GM13977 (cell line): ENCODE measurements at regions not wholly inside any gene's neighbourhood (a gene's known extent, or its start where the extent isn't known, plus 50 kb on each side); places are given as distances from the start of the nearest gene placed in this dataset.

Experiments
- DNase-seq: peaks from one replicate; pipeline ENCODE4 v3.0.0; 2012; ENCODE audit warnings: low spot score
- CTCF ChIP-seq: IDR thresholded peaks from 2 replicates; pipeline ENCODE4 v1.5.1; 2012; ENCODE audit warnings: mild to moderate bottlenecking, control low read depth; ENCODE audit not compliant: insufficient read depth; ENCODE audit errors: extremely low read depth, missing control alignments
- in situ Hi-C: fragments of 300-500 bp; cut with MboI; formaldehyde crosslinking; loops from one replicate; pipeline ENCODE4 v1.12.0; 2022; ENCODE audit warnings: low sequenced_read_pairs, low pct_unique_long_range_greater_than_20kb, mixed read lengths, inconsistent platforms; ENCODE audit not compliant: unreplicated experiment

- DNase-seq, result no peak
- in situ Hi-C loops, result no loop called here
- TF ChIP-seq CTCF, result no peak
Measured at GRCh38 chr10:35928748-35929147, 286.7 kb upstream of the FZD8 start.

GRCh38 chr10:35927990-35928488 lies 285.9 kb upstream of the FZD8 start:
- no peak for TF ChIP-seq CTCF
- in situ Hi-C loops, result no loop called here
- no peak for DNase-seq

- in situ Hi-C loops, result no loop called here
Measured at GRCh38 chr10:35927341-35927740, 285.2 kb upstream of the FZD8 start.

GRCh38 chr10:35926846-35927245 lies 284.8 kb upstream of the FZD8 start:
- DNase-seq, result no peak
- TF ChIP-seq CTCF, result no peak
- in situ Hi-C loops, result no loop called here

More at GRCh38 chr10:35927341-35927740, 285.2 kb upstream of the FZD8 start:
- DNase-seq, result no peak
- TF ChIP-seq CTCF, result no peak

GRCh38 chr10:35925493-35925892 lies 283.4 kb upstream of the FZD8 start:
- TF ChIP-seq CTCF, result no peak
- DNase-seq, result no peak
- in situ Hi-C loops, result no loop called here

GRCh38 chr10:35924759-35925158 lies 282.7 kb upstream of the FZD8 start:
- in situ Hi-C loops, result no loop called here
- TF ChIP-seq CTCF, result no peak
- DNase-seq, result no peak
